Esophagus (tissue), 2 donors: ENCODE measurements at regions not wholly inside any gene's neighbourhood (a gene's known extent, or its start where the extent isn't known, plus 50 kb on each side); places are given as distances from the start of the nearest gene placed in this dataset.

ENCODE experiments used
- H3K27ac ChIP-seq, 2 donors: one replicate each; pipeline ENCODE4 v1.5.1; 2013; ENCODE audit warnings: low read depth in 2 of 2, mild to moderate bottlenecking in 2 of 2, inconsistent platforms in 1 of 2, low read length in 1 of 2, moderate library complexity in 1 of 2
- H3K27me3 ChIP-seq, 2 donors: one replicate each; pipeline ENCODE4 v1.6.1; 2013; ENCODE audit warnings: low read length in 2 of 2, control low read depth in 1 of 2, mild to moderate bottlenecking in 1 of 2; ENCODE audit not compliant: insufficient read depth in 2 of 2, control insufficient read depth in 1 of 2
- H3K36me3 ChIP-seq, 2 donors: one replicate each; pipeline ENCODE4 v1.6.1; 2013; ENCODE audit warnings: low read length in 1 of 2; ENCODE audit not compliant: control insufficient read depth in 2 of 2, insufficient read depth in 2 of 2
- H3K4me1 ChIP-seq, 2 donors: one replicate each; pipeline ENCODE4 v1.6.1; 2013; ENCODE audit warnings: low read length in 1 of 2; ENCODE audit not compliant: control insufficient read depth in 2 of 2, insufficient read depth in 2 of 2
- H3K4me3 ChIP-seq, 2 donors: one replicate each; pipeline ENCODE4 v1.5.1; 2013; ENCODE audit warnings: low read length in 2 of 2, mild to moderate bottlenecking in 2 of 2, low read depth in 1 of 2, moderate library complexity in 1 of 2
- H3K9me3 ChIP-seq, 2 donors: one replicate each; pipeline ENCODE4 v1.6.1; 2013; ENCODE audit warnings: mild to moderate bottlenecking in 2 of 2, low read depth in 1 of 2, low read length in 1 of 2, moderate library complexity in 1 of 2; ENCODE audit not compliant: control insufficient read depth in 2 of 2, insufficient read depth in 1 of 2
- WGBS, 2 donors: extraction: QIAGEN DNeasy Blood & Tissue Kit; methylation state at CpG; one replicate each; pipeline ENCODE4 v1.1.7; 2013; 5-methylcytosine and 5-hydroxymethylcytosine counted together
- donor health status: healthy with polysubstance abuse.
- donor health status: Bipolar disorder and iron deficiency.

DNA sequence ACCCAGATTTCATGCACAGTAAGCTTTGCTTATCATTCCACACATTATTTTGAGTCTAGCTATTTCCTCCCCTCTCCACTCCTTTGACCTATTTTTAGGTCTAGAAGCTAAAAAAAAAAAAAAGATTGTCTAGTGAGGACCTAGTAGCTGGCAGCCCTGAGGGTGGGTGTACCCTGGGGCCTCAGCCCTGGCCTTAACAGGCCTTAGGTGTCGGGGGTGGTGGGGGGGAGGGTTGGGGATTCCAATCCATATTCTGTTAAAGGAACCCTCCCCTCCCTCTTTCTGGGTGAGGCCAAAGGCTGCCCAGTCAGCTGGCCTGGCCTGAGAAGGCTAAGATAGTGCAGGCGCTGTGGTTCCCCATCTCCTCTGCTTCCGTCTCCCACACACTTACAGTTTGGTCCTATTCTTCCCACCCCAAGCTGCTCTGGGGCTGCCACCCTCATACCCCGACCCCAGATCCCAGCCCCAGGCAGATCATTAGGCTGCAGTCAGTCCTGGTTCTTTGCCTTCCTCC is 65.5 kb upstream of the HK2 start:
- no peak overlapping the region for H3K4me3 ChIP-seq
- no peaks in the 10 kb centered on the region for H3K27me3 ChIP-seq
- no peaks in the 10 kb centered on the region for H3K36me3 ChIP-seq
- peak overlapping the region in 1 of 2 donors; percentile 49 for H3K27ac ChIP-seq
- 59 to 75% methylated on average over 4 of the region's 4 CpGs for WGBS, 2 donors
- H3K9me3 ChIP-seq, result peaks cover 2 to 3% of the 10 kb centered on the region in 2 donors
- H3K4me1 ChIP-seq, result no peaks in the 10 kb centered on the region

DNA sequence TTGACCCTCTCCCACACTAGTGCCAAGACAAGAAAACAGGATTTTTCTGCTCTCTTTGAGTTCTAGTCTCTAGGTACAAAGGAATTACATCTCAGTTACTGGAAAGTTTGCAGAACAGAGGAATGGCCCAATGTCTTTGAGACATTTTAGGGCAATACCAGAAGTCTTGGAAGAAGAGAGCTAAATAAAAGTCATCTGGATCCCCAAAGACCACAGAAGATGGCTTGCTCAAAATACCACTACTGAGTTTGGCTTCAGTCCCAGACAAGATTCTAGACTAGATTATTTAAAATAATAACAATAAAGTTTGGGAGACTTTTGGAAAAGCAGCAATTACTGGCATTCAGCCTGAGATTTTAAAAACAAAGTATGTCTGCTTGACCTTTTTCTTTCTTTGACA is 61.9 kb upstream of the HK2 start:
- H3K4me3 ChIP-seq, result no peak overlapping the region
- H3K4me1 ChIP-seq, result no peaks in the 10 kb centered on the region
- no peaks in the 10 kb centered on the region for H3K27me3 ChIP-seq
- H3K9me3 ChIP-seq, result no peaks in the 10 kb centered on the region
- H3K36me3 ChIP-seq, result no peaks in the 10 kb centered on the region
- no peak overlapping the region for H3K27ac ChIP-seq

DNA sequence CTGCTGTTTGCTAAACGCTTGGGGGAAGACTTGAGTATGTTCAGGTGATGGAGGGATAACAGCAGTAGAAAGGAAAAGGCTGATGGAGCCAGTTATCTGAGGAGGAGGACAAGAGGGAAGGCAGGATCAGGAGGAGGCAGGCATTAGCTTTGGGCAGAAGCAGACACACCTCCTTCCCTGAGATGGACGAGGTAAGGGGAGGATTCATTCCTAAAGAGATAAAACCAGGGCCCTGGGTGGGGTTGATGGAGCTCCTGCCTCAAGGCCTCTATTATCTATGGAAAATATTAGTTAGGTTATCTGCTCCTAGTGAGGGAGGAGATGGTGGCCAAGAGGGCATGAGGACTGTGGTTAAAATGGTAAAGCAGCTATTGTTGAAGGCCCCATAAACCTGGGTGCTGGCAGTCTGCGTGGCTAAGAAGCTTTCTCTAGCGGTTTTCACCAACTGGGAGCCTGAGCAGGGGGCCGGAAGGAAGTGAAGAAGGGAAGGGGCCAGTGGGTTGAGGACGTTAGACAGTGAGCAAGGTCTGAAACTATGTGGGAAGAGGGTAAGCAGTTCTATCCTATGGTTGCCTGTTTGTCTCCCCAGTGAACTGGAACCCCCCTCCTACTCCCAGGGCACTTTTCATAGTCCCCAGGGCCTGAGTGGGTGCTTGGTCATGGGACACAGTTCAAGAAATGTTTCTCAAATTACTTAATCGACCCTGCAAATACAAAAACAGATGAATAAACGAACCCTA is 56.6 kb upstream of the HK2 start:
- Histone ChIP-seq H3K36me3 (no peaks in the 10 kb centered on the region), H3K4me1 (peaks cover 2 to 3% of the 10 kb centered on the region in 2 donors), H3K4me3 (no peak overlapping the region), H3K27ac (no peak overlapping the region), H3K9me3 (no peaks in the 10 kb centered on the region), H3K27me3 (no peaks in the 10 kb centered on the region)
- 71 to 74% methylated on average over 8 of the region's 8 CpGs for WGBS, 2 donors

DNA sequence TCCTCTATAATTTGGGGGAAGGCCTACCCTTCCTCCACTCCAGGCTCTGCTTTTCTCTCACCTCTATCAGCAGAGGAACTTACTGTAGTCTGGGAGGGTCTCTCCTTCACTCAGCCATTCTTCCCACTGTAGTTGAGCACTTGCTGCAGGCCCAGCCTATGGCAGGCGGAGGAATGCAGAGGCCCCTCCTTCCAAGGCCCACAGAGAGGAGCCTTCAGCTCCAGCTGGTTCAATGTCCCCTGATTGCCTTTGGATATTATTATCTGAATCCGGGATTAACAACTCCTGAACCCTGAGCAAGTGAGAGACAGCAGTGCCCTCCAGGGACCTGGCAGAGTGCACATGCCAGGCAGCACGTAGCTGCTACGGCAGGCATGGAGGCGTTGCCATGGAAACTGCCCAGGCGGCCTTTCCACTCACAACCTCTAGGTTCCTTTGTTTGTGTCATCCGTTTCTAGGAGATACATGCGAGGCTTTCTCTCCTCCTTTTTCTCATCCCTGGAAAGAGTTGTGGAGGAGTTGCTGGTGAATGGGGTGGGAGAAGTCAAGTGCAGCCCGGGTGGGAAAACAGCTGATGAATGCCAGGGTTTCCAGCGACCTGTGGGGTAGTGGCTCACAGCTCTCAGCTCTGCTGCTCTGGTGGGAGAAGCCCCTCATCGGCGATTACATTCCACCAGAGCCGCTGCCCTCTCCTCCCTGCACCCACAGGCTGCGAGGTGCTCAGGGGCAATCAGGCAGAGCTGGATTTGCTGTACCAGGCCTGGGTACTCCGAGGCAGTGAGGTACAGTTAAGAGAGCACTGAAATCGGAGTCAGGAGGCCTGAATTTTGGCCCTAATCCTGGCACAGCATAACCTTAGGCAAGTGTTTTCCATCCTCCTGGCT is 55.3 kb upstream of the HK2 start:
- H3K4me1 ChIP-seq, result peaks cover 2 to 3% of the 10 kb centered on the region in 2 donors
- no peaks in the 10 kb centered on the region for H3K27me3 ChIP-seq
- no peak overlapping the region for H3K4me3 ChIP-seq
- H3K36me3 ChIP-seq, result no peaks in the 10 kb centered on the region
- 42 to 43% methylated on average over 16 of the region's 16 CpGs for WGBS, 2 donors
- no peak overlapping the region for H3K27ac ChIP-seq
- H3K9me3 ChIP-seq, result no peaks in the 10 kb centered on the region

DNA sequence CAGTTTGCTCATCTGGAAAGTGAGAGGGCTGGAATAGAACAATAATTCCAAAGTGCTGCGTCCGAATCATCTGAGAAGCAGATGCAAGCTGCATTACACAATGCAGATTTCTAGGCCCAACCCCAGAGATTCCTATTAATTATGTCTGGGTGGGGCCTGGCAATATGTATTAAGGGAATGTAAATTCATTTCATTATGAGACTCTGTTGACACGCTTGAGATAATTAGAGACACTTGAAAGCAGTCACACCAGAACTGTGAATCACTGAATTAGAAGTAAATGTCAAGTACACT is 54.7 kb upstream of the HK2 start:
- H3K36me3 ChIP-seq, result no peaks in the 10 kb centered on the region
- H3K4me3 ChIP-seq, result no peak overlapping the region
- H3K27ac ChIP-seq, result no peak overlapping the region
- no peaks in the 10 kb centered on the region for H3K27me3 ChIP-seq
- WGBS, 2 donors, result 76 to 77% methylated on average over 3 of the region's 3 CpGs
- H3K4me1 ChIP-seq, result peaks cover 2 to 3% of the 10 kb centered on the region in 2 donors
- no peaks in the 10 kb centered on the region for H3K9me3 ChIP-seq

DNA sequence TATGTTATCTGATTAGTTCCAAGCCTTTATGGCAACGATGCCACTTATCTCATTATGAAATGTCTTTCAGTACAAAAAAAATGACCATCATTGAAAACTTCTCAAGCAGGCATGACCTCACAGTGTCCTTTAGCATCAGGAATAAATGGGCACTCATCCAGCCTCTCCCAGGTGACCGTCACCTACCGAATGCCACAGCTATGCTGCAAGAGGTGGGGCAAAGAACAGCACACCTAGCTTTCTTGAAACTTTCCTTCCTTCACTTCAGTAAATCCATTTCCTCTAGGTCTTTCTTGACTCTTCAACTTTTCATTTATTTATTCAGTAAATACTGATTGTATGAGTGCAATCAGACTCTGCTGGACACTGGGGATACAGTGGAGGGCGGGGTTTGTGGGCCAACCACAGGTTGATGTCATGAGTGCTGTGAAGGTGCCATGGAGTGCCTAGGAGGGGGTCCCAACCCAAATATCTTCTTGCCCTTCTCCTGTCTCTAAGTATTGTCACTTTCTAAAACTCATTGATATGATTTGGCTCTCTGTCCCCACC is 54.3 kb upstream of the HK2 start:
- H3K4me3 ChIP-seq, result no peak overlapping the region
- WGBS, 2 donors, result 70 to 72% methylated on average over 4 of the region's 4 CpGs
- H3K27ac ChIP-seq, result no peak overlapping the region
- H3K9me3 ChIP-seq, result no peaks in the 10 kb centered on the region
- no peaks in the 10 kb centered on the region for H3K27me3 ChIP-seq
- H3K36me3 ChIP-seq, result no peaks in the 10 kb centered on the region
- peaks cover 2 to 3% of the 10 kb centered on the region in 2 donors for H3K4me1 ChIP-seq
